Gastroesophageal sphincter (tissue), 3 donors: ENCODE measurements at regions not wholly inside any gene's neighbourhood (a gene's known extent, or its start where the extent isn't known, plus 50 kb on each side); places are given as distances from the start of the nearest gene placed in this dataset.

Experiments
- EP300 ChIP-seq: sonication (generic); formaldehyde crosslinking; IDR thresholded peaks from one replicate; pipeline ENCODE4 v1.6.1; 2017; ENCODE audit warnings: antibody characterized with exemption, mild to moderate bottlenecking
- POLR2A ChIP-seq, 2 donors: fragments of 450-650 bp; IDR thresholded peaks; one replicate each; pipeline ENCODE4 v1.6.1; 2017; ENCODE audit warnings: antibody characterized with exemption in 2 of 2, mild to moderate bottlenecking in 2 of 2, moderate library complexity in 1 of 2
- POLR2AphosphoS5 ChIP-seq: sonication (generic); formaldehyde crosslinking; IDR thresholded peaks from one replicate; pipeline ENCODE4 v1.6.1; 2017; ENCODE audit warnings: antibody characterized with exemption
- TF ChIP-seq, protein P1 (sequence below), 4 experiments: fragments of 200-600 bp in 2 of 4; fragments of 450-650 bp in 2 of 4; sonication (generic) in 1 of 4; IDR thresholded peaks; one replicate each; pipeline ENCODE4 v1.5.1; 2017 to 2019; ENCODE audit warnings: antibody characterized with exemption in 4 of 4, mild to moderate bottlenecking in 2 of 4, moderate library complexity in 2 of 4

DNA sequence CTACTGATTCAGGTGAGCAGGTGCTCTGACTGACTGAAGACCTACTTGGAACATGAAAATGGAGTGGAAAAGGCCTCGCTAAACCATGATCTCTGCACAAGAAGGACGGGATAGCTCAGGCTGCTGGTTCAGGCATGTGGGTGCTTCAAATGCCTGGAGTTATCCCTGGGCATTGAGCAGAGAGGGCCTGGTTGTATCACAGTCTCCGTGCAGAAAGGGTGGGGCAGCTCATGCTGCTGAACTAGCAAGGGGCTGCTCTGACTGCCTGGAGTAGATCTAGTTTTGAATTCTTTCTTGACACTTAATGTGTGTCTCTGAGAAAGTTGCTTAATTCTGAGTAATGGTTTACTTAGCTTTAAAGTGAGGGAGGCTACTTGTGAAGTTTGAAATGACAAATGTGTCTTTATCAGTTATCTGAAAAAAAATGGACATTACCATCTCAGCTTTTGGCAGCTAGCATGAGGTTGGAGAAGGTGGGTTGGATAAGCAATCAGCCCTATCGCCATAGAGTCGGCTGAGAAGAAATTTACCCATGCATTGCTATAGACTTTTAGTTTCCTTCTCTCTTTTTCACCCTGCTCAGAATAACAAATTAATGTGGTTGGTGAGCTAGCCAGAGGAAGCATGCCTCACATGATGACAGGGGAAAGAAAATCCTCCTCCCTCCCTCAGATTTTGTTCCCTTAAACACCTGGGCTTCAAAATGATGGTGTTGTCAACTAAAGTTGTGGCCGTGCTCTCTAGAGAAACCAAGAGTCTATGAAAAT, 832.4 kb downstream of the STIM2 start:
- TF ChIP-seq EP300 = no peak
- TF ChIP-seq, protein P1, sequence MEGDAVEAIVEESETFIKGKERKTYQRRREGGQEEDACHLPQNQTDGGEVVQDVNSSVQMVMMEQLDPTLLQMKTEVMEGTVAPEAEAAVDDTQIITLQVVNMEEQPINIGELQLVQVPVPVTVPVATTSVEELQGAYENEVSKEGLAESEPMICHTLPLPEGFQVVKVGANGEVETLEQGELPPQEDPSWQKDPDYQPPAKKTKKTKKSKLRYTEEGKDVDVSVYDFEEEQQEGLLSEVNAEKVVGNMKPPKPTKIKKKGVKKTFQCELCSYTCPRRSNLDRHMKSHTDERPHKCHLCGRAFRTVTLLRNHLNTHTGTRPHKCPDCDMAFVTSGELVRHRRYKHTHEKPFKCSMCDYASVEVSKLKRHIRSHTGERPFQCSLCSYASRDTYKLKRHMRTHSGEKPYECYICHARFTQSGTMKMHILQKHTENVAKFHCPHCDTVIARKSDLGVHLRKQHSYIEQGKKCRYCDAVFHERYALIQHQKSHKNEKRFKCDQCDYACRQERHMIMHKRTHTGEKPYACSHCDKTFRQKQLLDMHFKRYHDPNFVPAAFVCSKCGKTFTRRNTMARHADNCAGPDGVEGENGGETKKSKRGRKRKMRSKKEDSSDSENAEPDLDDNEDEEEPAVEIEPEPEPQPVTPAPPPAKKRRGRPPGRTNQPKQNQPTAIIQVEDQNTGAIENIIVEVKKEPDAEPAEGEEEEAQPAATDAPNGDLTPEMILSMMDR (IDR thresholded peaks at IDR 0.05) = no peak
- no peak for TF ChIP-seq POLR2AphosphoS5
- TF ChIP-seq POLR2A (IDR thresholded peaks at IDR 0.05) = no peak
